ENCODE measurements at regions not wholly inside any gene's neighbourhood (a gene's known extent, or its start where the extent isn't known, plus 50 kb on each side); places are given as distances from the start of the nearest gene placed in this dataset.

DNA sequence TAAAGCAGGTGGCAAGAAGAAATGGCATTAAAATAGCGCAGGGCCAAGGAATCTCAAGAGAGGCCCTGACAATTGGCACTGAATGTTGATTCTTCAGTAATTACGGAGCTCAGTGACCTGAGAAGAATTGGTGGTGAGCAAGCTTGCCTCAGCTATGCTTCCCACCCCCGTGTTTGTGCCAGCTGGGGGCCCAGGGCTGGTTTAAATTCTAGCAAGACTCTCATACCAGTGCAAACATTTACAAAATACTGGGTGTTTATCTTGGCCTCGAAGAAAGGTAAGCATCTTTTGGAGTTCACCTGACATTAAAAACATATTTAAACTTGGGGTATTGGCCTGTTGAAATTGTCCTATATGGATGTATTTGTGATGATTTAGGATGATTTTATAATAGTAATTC is 296.7 kb upstream of the USP25 start:
- no peak for DNase-seq (ENCODE audit: low spot score)

DNA sequence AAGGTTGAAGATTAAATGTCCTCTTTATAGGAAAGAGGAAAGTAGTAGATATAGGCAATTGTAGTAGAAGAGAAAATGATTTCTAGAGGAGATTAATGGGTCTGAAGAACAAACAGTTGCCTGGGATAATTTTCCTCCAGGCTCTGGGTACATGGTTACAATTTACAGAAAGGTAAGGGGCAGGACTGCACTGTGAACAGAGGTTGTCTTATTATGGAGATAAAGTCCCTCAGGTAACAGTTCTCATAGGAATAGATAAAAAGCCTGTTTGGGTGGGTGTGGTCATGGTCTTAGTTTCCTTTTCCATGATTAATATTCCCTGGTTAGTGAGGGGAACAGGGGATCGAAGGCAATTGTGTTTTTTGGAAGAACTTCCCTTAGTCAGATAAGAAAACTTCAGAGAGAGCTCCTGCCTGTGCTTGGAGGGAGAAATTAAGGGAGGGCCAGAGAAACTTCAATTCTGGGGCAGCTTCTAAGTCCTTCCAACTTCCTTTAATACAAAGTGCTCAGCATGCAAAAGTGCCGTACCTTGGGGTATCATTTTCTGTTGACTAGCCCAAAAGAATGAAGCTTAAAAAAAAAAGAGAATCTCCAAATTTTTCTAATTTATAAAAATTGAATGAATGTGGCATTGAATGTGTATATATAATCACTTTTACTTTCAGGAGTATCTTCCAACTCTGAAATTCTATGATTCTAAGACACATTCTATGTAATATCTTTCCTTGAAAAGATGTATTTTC is 295.4 kb upstream of the USP25 start:
- Histone ChIP-seq H3K4me1 (ENCODE audit: insufficient read depth, low read length, poor library complexity, severe bottlenecking) (no peaks in the 10 kb centered on the region), H3K79me2 (ENCODE audit: insufficient read depth, low read depth, low read length) (no peaks in the 10 kb centered on the region), H3K4me2 (ENCODE audit: low read length) (no peak overlapping the region), H3K27ac (ENCODE audit: low read depth, low read length, poor library complexity, severe bottlenecking) (no peak overlapping the region), H4K20me1 (ENCODE audit: insufficient read depth, low read length) (no peaks in the 10 kb centered on the region), H3K36me3 (ENCODE audit: insufficient read depth, low read length) (no peaks in the 10 kb centered on the region), H3K4me3 (ENCODE audit: low read depth, low read length, poor library complexity, severe bottlenecking) (no peak overlapping the region), H3K9me3 (ENCODE audit: low read length) (no peaks in the 10 kb centered on the region), H2AFZ (ENCODE audit: low read length) (no peak overlapping the region), H3K9me2 (ENCODE audit: insufficient read depth, low read length) (no peaks in the 10 kb centered on the region)
- BruUV-seq (replicated peaks): no TSS peak
- no peak for DNase-seq (ENCODE audit: low spot score)
- ChIA-PET POLR2A (interaction anchor here (0.7 to 1.1 kb wide), 4 partner anchors 8 to 1145 kb away, joined by 3 to 4 read pairs (median 3); no protein-coding TSS in a partner anchor), CTCF (ENCODE audit: unreplicated experiment) (no interaction called here)
- intact Hi-C loops (cut with micrococcal nuclease; ENCODE audit: unreplicated experiment): no loop called here
- no peak for TF ChIP-seq EZH2phosphoT487 (IDR thresholded peaks at IDR 0.05; ENCODE audit: borderline replicate concordance, low read depth, low read length)
- TF ChIP-seq, protein P1, sequence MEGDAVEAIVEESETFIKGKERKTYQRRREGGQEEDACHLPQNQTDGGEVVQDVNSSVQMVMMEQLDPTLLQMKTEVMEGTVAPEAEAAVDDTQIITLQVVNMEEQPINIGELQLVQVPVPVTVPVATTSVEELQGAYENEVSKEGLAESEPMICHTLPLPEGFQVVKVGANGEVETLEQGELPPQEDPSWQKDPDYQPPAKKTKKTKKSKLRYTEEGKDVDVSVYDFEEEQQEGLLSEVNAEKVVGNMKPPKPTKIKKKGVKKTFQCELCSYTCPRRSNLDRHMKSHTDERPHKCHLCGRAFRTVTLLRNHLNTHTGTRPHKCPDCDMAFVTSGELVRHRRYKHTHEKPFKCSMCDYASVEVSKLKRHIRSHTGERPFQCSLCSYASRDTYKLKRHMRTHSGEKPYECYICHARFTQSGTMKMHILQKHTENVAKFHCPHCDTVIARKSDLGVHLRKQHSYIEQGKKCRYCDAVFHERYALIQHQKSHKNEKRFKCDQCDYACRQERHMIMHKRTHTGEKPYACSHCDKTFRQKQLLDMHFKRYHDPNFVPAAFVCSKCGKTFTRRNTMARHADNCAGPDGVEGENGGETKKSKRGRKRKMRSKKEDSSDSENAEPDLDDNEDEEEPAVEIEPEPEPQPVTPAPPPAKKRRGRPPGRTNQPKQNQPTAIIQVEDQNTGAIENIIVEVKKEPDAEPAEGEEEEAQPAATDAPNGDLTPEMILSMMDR (conservative IDR thresholded peaks at IDR 0.05; ENCODE audit: low read length): no peak

More for the DNA sequence above, 296.7 kb upstream of the USP25 start:
- Histone ChIP-seq H3K4me3 (ENCODE audit: low read depth, low read length, poor library complexity, severe bottlenecking) (no peak overlapping the region), H3K27ac (ENCODE audit: low read depth, low read length, poor library complexity, severe bottlenecking) (no peak overlapping the region), H4K20me1 (ENCODE audit: insufficient read depth, low read length) (no peaks in the 10 kb centered on the region), H2AFZ (ENCODE audit: low read length) (no peak overlapping the region), H3K9me2 (ENCODE audit: insufficient read depth, low read length) (no peaks in the 10 kb centered on the region), H3K4me1 (ENCODE audit: insufficient read depth, low read length, poor library complexity, severe bottlenecking) (no peaks in the 10 kb centered on the region), H3K4me2 (ENCODE audit: low read length) (no peak overlapping the region), H3K36me3 (ENCODE audit: insufficient read depth, low read length) (no peaks in the 10 kb centered on the region), H3K9me3 (ENCODE audit: low read length) (no peaks in the 10 kb centered on the region), H3K79me2 (ENCODE audit: insufficient read depth, low read depth, low read length) (no peaks in the 10 kb centered on the region)
- BruUV-seq (replicated peaks): no TSS peak
- intact Hi-C loops (cut with micrococcal nuclease; ENCODE audit: unreplicated experiment): no loop called here
- ChIA-PET CTCF (ENCODE audit: unreplicated experiment) (no interaction called here), POLR2A (interaction anchor here (0.6 kb wide), 1 partner anchor 45 kb away, joined by 3 read pairs; no protein-coding TSS in a partner anchor)
- TF ChIP-seq, protein P1 (conservative IDR thresholded peaks at IDR 0.05; ENCODE audit: low read length): no peak
- no peak for TF ChIP-seq EZH2phosphoT487 (IDR thresholded peaks at IDR 0.05; ENCODE audit: borderline replicate concordance, low read depth, low read length)

DNA sequence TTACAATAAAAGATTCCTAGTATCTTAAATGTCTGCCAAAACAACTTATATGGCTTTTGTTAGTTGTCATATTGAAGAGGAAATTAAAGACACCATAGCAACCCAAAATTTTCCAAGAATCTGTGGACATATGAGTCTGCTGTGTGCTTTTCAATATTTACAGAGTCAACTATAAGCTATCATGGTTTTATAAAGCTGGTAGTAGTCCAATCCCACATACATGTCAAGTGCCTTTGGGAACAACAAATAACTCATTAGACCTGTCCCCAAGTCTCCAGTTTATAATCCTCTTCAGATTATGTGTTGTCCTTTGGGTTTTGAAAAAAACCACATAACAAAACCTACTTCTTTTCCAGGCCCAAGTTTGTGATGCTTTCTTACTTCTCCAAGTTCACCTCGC is 293.8 kb upstream of the USP25 start:
- Histone ChIP-seq H3K4me2 (ENCODE audit: low read length) (no peak overlapping the region), H3K79me2 (ENCODE audit: insufficient read depth, low read depth, low read length) (no peaks in the 10 kb centered on the region), H3K9me2 (ENCODE audit: insufficient read depth, low read length) (no peaks in the 10 kb centered on the region), H3K9me3 (ENCODE audit: low read length) (no peaks in the 10 kb centered on the region), H3K36me3 (ENCODE audit: insufficient read depth, low read length) (no peaks in the 10 kb centered on the region), H3K4me3 (ENCODE audit: low read depth, low read length, poor library complexity, severe bottlenecking) (no peak overlapping the region), H2AFZ (ENCODE audit: low read length) (no peak overlapping the region), H3K4me1 (ENCODE audit: insufficient read depth, low read length, poor library complexity, severe bottlenecking) (no peaks in the 10 kb centered on the region), H3K27ac (ENCODE audit: low read depth, low read length, poor library complexity, severe bottlenecking) (no peak overlapping the region), H4K20me1 (ENCODE audit: insufficient read depth, low read length) (no peaks in the 10 kb centered on the region)
- intact Hi-C loops (cut with micrococcal nuclease; ENCODE audit: unreplicated experiment): no loop called here
- ChIA-PET CTCF (ENCODE audit: unreplicated experiment) (no interaction called here), POLR2A (interaction anchor here (0.6 to 0.7 kb wide), 3 partner anchors 9 to 1666 kb away, joined by 3 to 8 read pairs (median 7); no protein-coding TSS in a partner anchor)
- no TSS peak for BruUV-seq (replicated peaks)
- TF ChIP-seq EZH2phosphoT487 (IDR thresholded peaks at IDR 0.05; ENCODE audit: borderline replicate concordance, low read depth, low read length): no peak
- TF ChIP-seq, protein P1 (conservative IDR thresholded peaks at IDR 0.05; ENCODE audit: low read length): no peak
- no peak for DNase-seq (ENCODE audit: low spot score)

All from OCI-LY7 (cell line).